ENCODE measurements at regions not wholly inside any gene's neighbourhood (a gene's known extent, or its start where the extent isn't known, plus 50 kb on each side); places are given as distances from the start of the nearest gene placed in this dataset.

- Mint-ChIP-seq H3K27ac (ENCODE audit: unreplicated experiment) (peak overlapping the region; percentile 71), H3K9me3 (ENCODE audit: unreplicated experiment) (peaks cover 7% of the 10 kb centered on the region), H3K4me1 (ENCODE audit: low read depth, unreplicated experiment) (peaks cover 56% of the 10 kb centered on the region), H3K36me3 (ENCODE audit: low read depth, unreplicated experiment) (peaks cover 16% of the 10 kb centered on the region), H3K27me3 (ENCODE audit: low read depth, unreplicated experiment) (no peaks in the 10 kb centered on the region), H3K4me3 (ENCODE audit: unreplicated experiment) (no peak overlapping the region)
- Histone ChIP-seq H3K4me1 (ENCODE audit: insufficient read depth, low read length) (peaks cover 21% of the 10 kb centered on the region), H3K27me3 (ENCODE audit: insufficient read depth, low read length) (no peaks in the 10 kb centered on the region), H4K20me1 (ENCODE audit: insufficient read depth, low read length) (no peaks in the 10 kb centered on the region), H3K4me2 (ENCODE audit: low read length) (no peak overlapping the region), H3K9me3 (ENCODE audit: insufficient read depth, low read depth, low read length) (no peaks in the 10 kb centered on the region), H3K27ac (ENCODE audit: low read depth, low read length) (no peak overlapping the region), H2AFZ (ENCODE audit: low read depth, low read length) (no peak overlapping the region), H3K9ac (ENCODE audit: low read length) (no peak overlapping the region), H3K4me3 (ENCODE audit: insufficient read depth, low read depth, low read length) (no peak overlapping the region), H3K79me2 (ENCODE audit: insufficient read depth, low read length) (no peaks in the 10 kb centered on the region), H3K36me3 (ENCODE audit: insufficient read depth, low read length) (no peaks in the 10 kb centered on the region)
- FAIRE-seq (no peak), DNase-seq (ENCODE audit: low read depth) (no peak)
- TF ChIP-seq CTCF (IDR thresholded peaks at IDR 0.05; ENCODE audit: insufficient read depth, low read depth, low read length) (no peak), EZH2 (IDR thresholded peaks at IDR 0.05; ENCODE audit: insufficient read depth, low read length) (no peak)
Measured at GRCh38 chr16:86739178-86739577, 160.8 kb downstream of the FOXL1 start.

- H4K20me1 ChIP-seq (ENCODE audit: insufficient read depth, low read length), result no peaks in the 10 kb centered on the region
- Mint-ChIP-seq H3K4me3 (ENCODE audit: unreplicated experiment) (no peak overlapping the region), H3K27me3 (ENCODE audit: low read depth, unreplicated experiment) (no peaks in the 10 kb centered on the region), H3K27ac (ENCODE audit: unreplicated experiment) (peak overlapping the region; percentile 98), H3K9me3 (ENCODE audit: unreplicated experiment) (peaks cover 7% of the 10 kb centered on the region), H3K36me3 (ENCODE audit: low read depth, unreplicated experiment) (peaks cover 16% of the 10 kb centered on the region), H3K4me1 (ENCODE audit: low read depth, unreplicated experiment) (peaks cover 50% of the 10 kb centered on the region)
- H3K27ac ChIP-seq (ENCODE audit: low read depth, low read length), result no peak overlapping the region
- no peaks in the 10 kb centered on the region for H3K36me3 ChIP-seq (ENCODE audit: insufficient read depth, low read length)
- DNase-seq (ENCODE audit: low read depth) (no peak), FAIRE-seq (no peak)
- no peak overlapping the region for H2AFZ ChIP-seq (ENCODE audit: low read depth, low read length)
- no peaks in the 10 kb centered on the region for H3K79me2 ChIP-seq (ENCODE audit: insufficient read depth, low read length)
- H3K4me2 ChIP-seq (ENCODE audit: low read length), result no peak overlapping the region
- TF ChIP-seq CTCF (IDR thresholded peaks at IDR 0.05; ENCODE audit: insufficient read depth, low read depth, low read length), result no peak
- TF ChIP-seq EZH2 (IDR thresholded peaks at IDR 0.05; ENCODE audit: insufficient read depth, low read length), result no peak
- no peak overlapping the region for H3K4me3 ChIP-seq (ENCODE audit: insufficient read depth, low read depth, low read length)
- H3K9ac ChIP-seq (ENCODE audit: low read length), result no peak overlapping the region
- no peaks in the 10 kb centered on the region for H3K27me3 ChIP-seq (ENCODE audit: insufficient read depth, low read length)
- H3K4me1 ChIP-seq (ENCODE audit: insufficient read depth, low read length), result peaks cover 18% of the 10 kb centered on the region
- no peaks in the 10 kb centered on the region for H3K9me3 ChIP-seq (ENCODE audit: insufficient read depth, low read depth, low read length)
Measured at GRCh38 chr16:86739808-86740207, 161.5 kb downstream of the FOXL1 start.

GRCh38 chr16:86740298-86740697, 161.9 kb downstream of the FOXL1 start:
- Mint-ChIP-seq H3K4me1 (ENCODE audit: low read depth, unreplicated experiment) (peaks cover 45% of the 10 kb centered on the region), H3K36me3 (ENCODE audit: low read depth, unreplicated experiment) (peaks cover 16% of the 10 kb centered on the region), H3K27me3 (ENCODE audit: low read depth, unreplicated experiment) (no peaks in the 10 kb centered on the region), H3K27ac (ENCODE audit: unreplicated experiment) (peak overlapping the region; percentile 98), H3K9me3 (ENCODE audit: unreplicated experiment) (peaks cover 7% of the 10 kb centered on the region), H3K4me3 (ENCODE audit: unreplicated experiment) (no peak overlapping the region)
- peak overlapping the region; percentile 95 for H3K27ac ChIP-seq (ENCODE audit: low read depth, low read length)
- no peaks in the 10 kb centered on the region for H4K20me1 ChIP-seq (ENCODE audit: insufficient read depth, low read length)
- peak overlapping the region; percentile 84 for H3K9ac ChIP-seq (ENCODE audit: low read length)
- peaks cover 13% of the 10 kb centered on the region for H3K4me1 ChIP-seq (ENCODE audit: insufficient read depth, low read length)
- no peaks in the 10 kb centered on the region for H3K27me3 ChIP-seq (ENCODE audit: insufficient read depth, low read length)
- H3K4me2 ChIP-seq (ENCODE audit: low read length), result peak overlapping the region; percentile 88
- H3K79me2 ChIP-seq (ENCODE audit: insufficient read depth, low read length), result no peaks in the 10 kb centered on the region
- TF ChIP-seq EZH2 (IDR thresholded peaks at IDR 0.05; ENCODE audit: insufficient read depth, low read length), result no peak
- no peak for TF ChIP-seq CTCF (IDR thresholded peaks at IDR 0.05; ENCODE audit: insufficient read depth, low read depth, low read length)
- FAIRE-seq (no peak), DNase-seq (ENCODE audit: low read depth) (no peak)
- no peaks in the 10 kb centered on the region for H3K9me3 ChIP-seq (ENCODE audit: insufficient read depth, low read depth, low read length)
- no peaks in the 10 kb centered on the region for H3K36me3 ChIP-seq (ENCODE audit: insufficient read depth, low read length)
- H2AFZ ChIP-seq (ENCODE audit: low read depth, low read length), result no peak overlapping the region
- peak overlapping the region; percentile 54 for H3K4me3 ChIP-seq (ENCODE audit: insufficient read depth, low read depth, low read length)

Measured in astrocyte (in vitro differentiated cells and primary cell).